ENCODE measurements at regions not wholly inside any gene's neighbourhood (a gene's known extent, or its start where the extent isn't known, plus 50 kb on each side); places are given as distances from the start of the nearest gene placed in this dataset.

- H3K9me1 ChIP-seq (ENCODE audit: insufficient read depth, low read length) = peaks cover 9% of the 10 kb centered on the region
- no peak overlapping the region for H3K23ac ChIP-seq (ENCODE audit: low read depth, low read length)
- no peak for ATAC-seq (ENCODE audit: low read depth)
- BruUV-seq (replicated peaks) = no TSS peak
- H4K8ac ChIP-seq (ENCODE audit: low read depth in 2 of 2, low read length in 2 of 2) = no peak overlapping the region
- dilution Hi-C loops (cut with HindIII; ENCODE audit: low sequenced_read_pairs, unreplicated experiment) (no loop called here), in situ Hi-C loops (cut with MboI; ENCODE audit: low sequenced_read_pairs) (loop anchor here (10.0 to 25.0 kb wide), 2 partner anchors 149 to 251 kb away; no protein-coding TSS in a partner anchor), intact Hi-C loops (cut with micrococcal nuclease) (no loop called here)
- no peaks in the 10 kb centered on the region for H4K20me1 ChIP-seq (ENCODE audit: insufficient read depth, low read length)
- no peak overlapping the region for H3K27ac ChIP-seq (ENCODE audit: insufficient read depth, low read length)
- no peak overlapping the region for H2AK5ac ChIP-seq (ENCODE audit: low read depth, low read length)
- no peaks in the 10 kb centered on the region for H3K36me3 ChIP-seq (ENCODE audit: control insufficient read depth, insufficient read depth, low read length)
- no peak overlapping the region for H3K4me2 ChIP-seq (ENCODE audit: low read depth, low read length)
- H2BK5ac ChIP-seq (ENCODE audit: low read depth, low read length, poor library complexity, severe bottlenecking) = no peak overlapping the region
- ChIA-PET CTCF (no interaction called here), POLR2A (ENCODE audit: unreplicated experiment) (no interaction called here)
- no CpG with 5 or more reads among the region's 4 CpGs for WGBS, 2 experiments (ENCODE audit: extremely low coverage in 2 of 2, insufficient read length in 1 of 2)
- no peak overlapping the region for H3K9ac ChIP-seq (ENCODE audit: low read depth, low read length)
- no peak overlapping the region for H4K91ac ChIP-seq (ENCODE audit: insufficient read depth, low read depth, low read length)
- H3K4me1 ChIP-seq (ENCODE audit: control insufficient read depth, insufficient read depth, low read length) = peaks cover 5% of the 10 kb centered on the region
- no peak for DNase-seq
- H3K4ac ChIP-seq (ENCODE audit: low read depth, low read length) = no peak overlapping the region
- H2BK15ac ChIP-seq (ENCODE audit: low read depth, low read length) = no peak overlapping the region
- H3K18ac ChIP-seq (ENCODE audit: low read depth, low read length) = no peak overlapping the region
- peaks cover 9% of the 10 kb centered on the region; the same call in 1 of the 2 replicates for H3K9me3 ChIP-seq (ENCODE audit: control insufficient read depth, insufficient read depth, low read length)
- no peak overlapping the region for H4K5ac ChIP-seq (ENCODE audit: low read depth, low read length)
- H3K27me3 ChIP-seq (ENCODE audit: control insufficient read depth, insufficient read depth, low read length) = no peaks in the 10 kb centered on the region
- no peak overlapping the region for H2AFZ ChIP-seq (replicated peaks; ENCODE audit: low read length, poor library complexity)
- no peak overlapping the region for H2BK120ac ChIP-seq (ENCODE audit: low read depth, low read length)
- H3K14ac ChIP-seq (replicated peaks; ENCODE audit: low read depth, low read length) = no peak overlapping the region
- H2BK20ac ChIP-seq (ENCODE audit: low read depth, low read length) = no peak overlapping the region
- no peak overlapping the region for H2AK9ac ChIP-seq (replicated peaks; ENCODE audit: low read depth, low read length, poor library complexity)
- peaks cover 0 to 5% of the 10 kb centered on the region in 2 experiments; a peak in 1 of 4 replicates for H3K79me1 ChIP-seq (ENCODE audit: low read depth in 1 of 2, low read length in 2 of 2)
- TF ChIP-seq, protein P1, sequence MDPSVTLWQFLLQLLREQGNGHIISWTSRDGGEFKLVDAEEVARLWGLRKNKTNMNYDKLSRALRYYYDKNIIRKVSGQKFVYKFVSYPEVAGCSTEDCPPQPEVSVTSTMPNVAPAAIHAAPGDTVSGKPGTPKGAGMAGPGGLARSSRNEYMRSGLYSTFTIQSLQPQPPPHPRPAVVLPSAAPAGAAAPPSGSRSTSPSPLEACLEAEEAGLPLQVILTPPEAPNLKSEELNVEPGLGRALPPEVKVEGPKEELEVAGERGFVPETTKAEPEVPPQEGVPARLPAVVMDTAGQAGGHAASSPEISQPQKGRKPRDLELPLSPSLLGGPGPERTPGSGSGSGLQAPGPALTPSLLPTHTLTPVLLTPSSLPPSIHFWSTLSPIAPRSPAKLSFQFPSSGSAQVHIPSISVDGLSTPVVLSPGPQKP (IDR thresholded peaks at IDR 0.05; ENCODE audit: borderline replicate concordance, low read depth, low read length) = no peak
- no peak for TF ChIP-seq RFX5 (IDR thresholded peaks at IDR 0.05; ENCODE audit: low read depth, low read length)
- TF ChIP-seq RCOR1 (IDR thresholded peaks at IDR 0.05; ENCODE audit: insufficient replicate concordance, low read length) = no peak
- no peak for TF ChIP-seq RAD21 (IDR thresholded peaks at IDR 0.05; ENCODE audit: low read length)
- TF ChIP-seq FOS (IDR thresholded peaks at IDR 0.05; ENCODE audit: low read depth, low read length) = no peak
- no peak for TF ChIP-seq CEBPB (IDR thresholded peaks at IDR 0.05; ENCODE audit: low read depth, low read length)
- TF ChIP-seq USF2 (IDR thresholded peaks at IDR 0.05; ENCODE audit: low read depth, low read length) = no peak
- TF ChIP-seq MXI1 (IDR thresholded peaks at IDR 0.05; ENCODE audit: borderline replicate concordance, low read depth, low read length) = no peak
- TF ChIP-seq POLR2A (IDR thresholded peaks at IDR 0.05; ENCODE audit: low read depth, low read length) = no peak
- TF ChIP-seq, protein P2, sequence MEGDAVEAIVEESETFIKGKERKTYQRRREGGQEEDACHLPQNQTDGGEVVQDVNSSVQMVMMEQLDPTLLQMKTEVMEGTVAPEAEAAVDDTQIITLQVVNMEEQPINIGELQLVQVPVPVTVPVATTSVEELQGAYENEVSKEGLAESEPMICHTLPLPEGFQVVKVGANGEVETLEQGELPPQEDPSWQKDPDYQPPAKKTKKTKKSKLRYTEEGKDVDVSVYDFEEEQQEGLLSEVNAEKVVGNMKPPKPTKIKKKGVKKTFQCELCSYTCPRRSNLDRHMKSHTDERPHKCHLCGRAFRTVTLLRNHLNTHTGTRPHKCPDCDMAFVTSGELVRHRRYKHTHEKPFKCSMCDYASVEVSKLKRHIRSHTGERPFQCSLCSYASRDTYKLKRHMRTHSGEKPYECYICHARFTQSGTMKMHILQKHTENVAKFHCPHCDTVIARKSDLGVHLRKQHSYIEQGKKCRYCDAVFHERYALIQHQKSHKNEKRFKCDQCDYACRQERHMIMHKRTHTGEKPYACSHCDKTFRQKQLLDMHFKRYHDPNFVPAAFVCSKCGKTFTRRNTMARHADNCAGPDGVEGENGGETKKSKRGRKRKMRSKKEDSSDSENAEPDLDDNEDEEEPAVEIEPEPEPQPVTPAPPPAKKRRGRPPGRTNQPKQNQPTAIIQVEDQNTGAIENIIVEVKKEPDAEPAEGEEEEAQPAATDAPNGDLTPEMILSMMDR (conservative IDR thresholded peaks at IDR 0.05; ENCODE audit: low read depth, low read length) = no peak
- no peak for TF ChIP-seq BHLHE40 (IDR thresholded peaks at IDR 0.05; ENCODE audit: low read depth, low read length)
- TF ChIP-seq MAZ (IDR thresholded peaks at IDR 0.05; ENCODE audit: borderline replicate concordance, low read depth, low read length) = no peak
- TF ChIP-seq NFE2L2 (IDR thresholded peaks at IDR 0.05; ENCODE audit: low read depth, low read length) = no peak
- TF ChIP-seq SMC3 (IDR thresholded peaks at IDR 0.05; ENCODE audit: low read depth, low read length) = no peak
- no peak for TF ChIP-seq MAFK (IDR thresholded peaks at IDR 0.05; ENCODE audit: low read depth, low read length)
- no peak for TF ChIP-seq CHD1 (IDR thresholded peaks at IDR 0.05; ENCODE audit: low read depth, low read length)
- H3K4me3 ChIP-seq (ENCODE audit: insufficient read depth, low read depth, low read length) = no peak overlapping the region
- H3K56ac ChIP-seq (ENCODE audit: extremely low read depth, insufficient read depth, low read length) = no peak overlapping the region
Observed at GRCh38 chr13:79786176-79786575, 305.2 kb downstream of the NDFIP2 start.

Data from IMR-90 (cell line).